ENCODE measurements at regions not wholly inside any gene's neighbourhood (a gene's known extent, or its start where the extent isn't known, plus 50 kb on each side); places are given as distances from the start of the nearest gene placed in this dataset.
"Not testable (repeated sequence)": the region's sequence is repeated elsewhere in the genome, so short reads cannot be mapped to it uniquely, and the experiment has no call there.

DNA sequence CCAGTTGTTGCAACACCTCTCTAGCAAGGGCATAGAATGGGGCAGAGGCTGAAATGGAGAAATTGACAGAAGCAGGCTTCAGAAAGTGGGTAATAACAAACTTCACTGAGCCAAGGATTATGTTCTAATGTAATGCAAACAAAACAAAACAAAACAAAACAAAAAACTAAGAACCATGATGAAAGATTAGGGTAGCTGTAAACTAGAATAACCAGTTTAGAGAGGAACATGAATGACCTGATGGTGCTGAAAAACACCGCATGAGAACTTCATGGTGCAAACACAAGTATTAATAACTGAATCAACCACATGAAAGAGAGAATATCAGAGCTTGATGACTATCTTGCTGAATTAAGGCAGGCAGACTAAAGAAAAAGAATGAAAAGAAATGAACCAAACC is 1707.7 kb downstream of the BRINP3 start:
- DNase-seq (ENCODE audit: extremely low read depth, low read depth), result no peak
- no peak for TF ChIP-seq CTCF (IDR thresholded peaks at IDR 0.05; ENCODE audit: low read depth, low read length)

GRCh38 chr1:188778578-188778977 is 1699.1 kb downstream of the BRINP3 start:
- DNase-seq (ENCODE audit: extremely low read depth, low read depth), result no peak
- TF ChIP-seq CTCF (IDR thresholded peaks at IDR 0.05; ENCODE audit: low read depth, low read length), result no peak

- no peak for DNase-seq (ENCODE audit: extremely low read depth, low read depth)
- TF ChIP-seq CTCF (IDR thresholded peaks at IDR 0.05; ENCODE audit: low read depth, low read length), result no peak
These were observed 1695.3 kb downstream of the BRINP3 start for GRCh38 chr1:188782220-188782841.

DNA sequence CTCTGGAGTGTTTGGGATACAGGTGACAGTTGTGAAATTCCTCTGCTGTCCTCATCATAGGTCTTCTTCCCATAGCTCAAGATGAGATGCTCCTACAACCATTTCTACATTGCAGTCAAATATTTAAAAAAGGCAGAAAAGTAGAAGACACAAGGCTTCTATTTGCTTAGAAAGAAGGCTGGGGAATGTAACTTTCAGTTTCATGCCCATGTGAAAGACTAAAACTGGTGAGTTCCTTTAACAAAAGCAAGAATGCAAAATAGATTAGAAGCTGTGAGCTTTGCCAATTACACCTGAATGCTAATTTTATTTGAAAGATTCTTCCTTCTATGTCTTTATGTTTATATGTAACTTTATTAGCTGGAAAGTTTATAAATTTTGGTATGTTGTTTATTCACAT is 1682.7 kb downstream of the BRINP3 start:
- no peak for TF ChIP-seq CTCF (IDR thresholded peaks at IDR 0.05; ENCODE audit: low read depth, low read length)
- no peak for DNase-seq (ENCODE audit: extremely low read depth, low read depth)

GRCh38 chr1:188812153-188812552 is 1665.5 kb downstream of the BRINP3 start:
- DNase-seq (ENCODE audit: extremely low read depth, low read depth), result not testable (repeated sequence)

DNA sequence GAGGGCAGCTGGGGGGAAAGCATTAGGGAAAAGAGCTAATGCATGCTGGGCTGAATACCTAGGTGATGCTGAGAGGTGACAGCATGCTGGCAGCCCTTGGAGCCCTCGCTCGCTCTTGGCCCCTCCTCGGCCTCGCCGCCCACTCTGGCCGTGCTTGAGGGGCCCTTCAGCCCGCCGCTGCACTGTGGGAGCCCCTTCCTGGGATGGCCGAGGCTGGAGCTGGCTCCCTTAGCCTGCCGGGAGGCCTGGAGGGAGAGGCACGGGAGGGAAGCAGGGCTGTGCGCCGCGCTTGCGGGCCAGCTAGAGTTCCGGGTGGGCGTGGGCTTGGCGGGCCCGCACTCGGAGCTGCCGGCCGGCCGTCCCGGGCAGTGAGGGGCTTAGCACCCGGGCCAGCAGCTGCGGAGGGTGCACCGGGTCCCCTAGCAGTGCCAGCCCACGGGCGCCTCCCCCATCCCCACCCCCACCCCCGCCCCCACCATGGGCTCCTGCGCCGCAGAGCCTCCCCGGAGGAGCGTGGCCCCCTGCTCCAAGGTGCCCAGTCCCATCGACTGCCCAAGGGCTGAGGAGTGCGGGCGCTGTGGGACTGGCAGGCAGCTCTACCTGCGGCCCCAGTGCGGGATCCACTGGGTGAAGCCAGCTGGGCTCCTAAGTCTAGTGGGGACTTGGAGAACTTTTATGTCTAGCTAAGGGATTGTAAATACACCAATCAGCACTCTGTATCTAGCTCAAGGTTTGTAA is 1664.7 kb downstream of the BRINP3 start:
- not testable (repeated sequence) for DNase-seq (ENCODE audit: extremely low read depth, low read depth)

- no peak for TF ChIP-seq CTCF (IDR thresholded peaks at IDR 0.05; ENCODE audit: low read depth, low read length)
- DNase-seq (ENCODE audit: extremely low read depth, low read depth), result no peak
These were observed 1659.8 kb downstream of the BRINP3 start for GRCh38 chr1:188817814-188818213.

DNA sequence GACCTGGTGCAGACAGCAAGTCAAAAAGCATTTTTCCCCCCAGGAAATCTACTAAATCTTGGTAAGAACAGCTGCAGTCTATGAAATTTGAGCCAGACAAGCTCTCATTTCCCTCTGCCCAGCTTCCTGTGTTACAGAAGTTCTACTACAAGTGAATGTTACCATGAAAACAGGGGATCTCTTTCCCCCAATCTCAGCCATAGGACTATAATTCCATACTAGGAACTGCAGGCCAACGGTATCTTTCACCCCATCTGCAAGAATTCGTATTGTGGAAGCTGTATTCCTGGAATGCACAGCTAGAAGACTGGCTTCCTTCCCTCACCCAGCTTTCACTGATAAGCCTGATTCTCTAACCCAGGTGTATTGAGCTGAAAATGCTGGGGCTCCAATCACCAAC is 1655.4 kb downstream of the BRINP3 start:
- no peak for DNase-seq (ENCODE audit: extremely low read depth, low read depth)
- TF ChIP-seq CTCF (IDR thresholded peaks at IDR 0.05; ENCODE audit: low read depth, low read length), result no peak
